Tibial artery (tissue), 4 donors: ENCODE measurements at regions not wholly inside any gene's neighbourhood (a gene's known extent, or its start where the extent isn't known, plus 50 kb on each side); places are given as distances from the start of the nearest gene placed in this dataset.
"Not testable (repeated sequence)": the region's sequence is repeated elsewhere in the genome, so short reads cannot be mapped to it uniquely, and the experiment has no call there.

ENCODE experiments used
- DNase-seq, 2 donors: peaks; one replicate each; pipeline ENCODE4 v3.0.0-alpha.2; 2019
- H3K27ac ChIP-seq, 2 donors: fragments of 200-600 bp; sonication (generic) in 1 of 2; 1 replicate in 1 of 2; 2 replicates in 1 of 2; pipeline ENCODE4 v1.5.1; 2018 to 2019; ENCODE audit warnings: mild to moderate bottlenecking in 1 of 2
- H3K27me3 ChIP-seq, 2 donors: fragments of 200-600 bp; sonication (generic) in 1 of 2; one replicate each; pipeline versions ENCODE4 v1.5.1 to v1.6.0; 2016 to 2019
- H3K36me3 ChIP-seq, 3 donors: fragments of 200-600 bp; sonication (generic) in 2 of 3; one replicate each; pipeline ENCODE4 v1.5.1; 2016 to 2019; ENCODE audit warnings: mild to moderate bottlenecking in 2 of 3
- H3K4me1 ChIP-seq, 4 donors: fragments of 200-600 bp; sonication (generic) in 2 of 4; 1 replicate in 3 of 4; 2 replicates in 1 of 4; pipeline ENCODE4 v1.5.1; 2016 to 2019
- H3K4me3 ChIP-seq, 2 donors: fragments of 200-600 bp; sonication (generic) in 1 of 2; 1 replicate in 1 of 2; 2 replicates in 1 of 2; pipeline ENCODE4 v1.5.1; 2018 to 2019; ENCODE audit warnings: mild to moderate bottlenecking in 2 of 2
- H3K9me3 ChIP-seq, 3 donors: fragments of 200-600 bp; sonication (generic) in 1 of 3; one replicate each; pipeline ENCODE4 v1.5.1; 2016 to 2019
- intact Hi-C: fragments of 100-400 bp; cut with DNase I; formaldehyde crosslinking; loops from one replicate; pipeline ENCODE4 v1.15.0; 2023; ENCODE audit warnings: low total_unique reads
- TF ChIP-seq, protein P1 (sequence below), 2 experiments: fragments of 200-600 bp in 1 of 2; fragments of 450-650 bp in 1 of 2; IDR thresholded peaks; one replicate each; pipeline ENCODE4 v1.5.1; 2017 to 2019; ENCODE audit warnings: antibody characterized with exemption in 2 of 2, mild to moderate bottlenecking in 1 of 2, moderate library complexity in 1 of 2

DNA sequence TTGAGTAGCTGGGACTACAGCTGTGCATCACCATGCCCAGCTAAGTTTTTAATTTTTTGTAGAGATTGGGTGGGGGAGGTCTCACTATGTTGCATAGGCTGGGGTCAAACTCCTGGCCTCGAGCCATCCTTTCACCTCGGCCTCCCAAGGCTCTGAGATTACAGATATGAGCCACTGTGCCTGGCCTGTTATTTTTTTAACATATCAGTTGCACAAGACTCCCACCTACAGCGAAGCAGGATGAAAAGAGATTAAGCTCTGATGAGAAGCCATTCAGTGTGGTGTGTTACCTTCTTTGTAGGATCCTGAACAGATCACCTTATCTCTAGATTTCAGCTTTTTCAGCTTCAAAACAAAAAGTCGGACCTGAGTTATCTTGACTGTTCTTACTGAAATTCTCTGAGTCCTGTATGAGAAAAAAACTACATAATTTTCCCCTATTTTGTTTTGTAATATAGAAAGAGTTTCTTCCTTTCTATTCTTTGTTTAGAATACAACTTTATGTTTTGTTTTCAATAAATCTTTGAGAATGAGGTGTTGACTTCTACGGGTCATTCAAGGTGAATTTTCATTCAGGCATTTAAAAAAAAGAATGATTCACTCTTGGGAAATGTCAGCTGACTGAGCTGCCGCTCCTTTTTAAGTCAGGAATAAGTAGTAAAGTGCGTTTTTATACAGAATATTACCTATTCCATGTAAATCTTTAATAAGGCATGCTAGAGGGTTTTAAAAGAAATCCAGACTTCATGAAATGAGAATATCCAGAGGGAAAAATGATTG is 134.6 kb downstream of the ARSF start:
- no peak for DNase-seq
- intact Hi-C loops = no loop called here
- Histone ChIP-seq H3K9me3 (no peaks in the 10 kb centered on the region), H3K4me3 (no peak overlapping the region), H3K27me3 (no peaks in the 10 kb centered on the region), H3K36me3 (no peaks in the 10 kb centered on the region), H3K27ac (no peak overlapping the region), H3K4me1 (peaks cover 0 to 3% (median 0%) of the 10 kb centered on the region in 4 donors)
- TF ChIP-seq, protein P1, sequence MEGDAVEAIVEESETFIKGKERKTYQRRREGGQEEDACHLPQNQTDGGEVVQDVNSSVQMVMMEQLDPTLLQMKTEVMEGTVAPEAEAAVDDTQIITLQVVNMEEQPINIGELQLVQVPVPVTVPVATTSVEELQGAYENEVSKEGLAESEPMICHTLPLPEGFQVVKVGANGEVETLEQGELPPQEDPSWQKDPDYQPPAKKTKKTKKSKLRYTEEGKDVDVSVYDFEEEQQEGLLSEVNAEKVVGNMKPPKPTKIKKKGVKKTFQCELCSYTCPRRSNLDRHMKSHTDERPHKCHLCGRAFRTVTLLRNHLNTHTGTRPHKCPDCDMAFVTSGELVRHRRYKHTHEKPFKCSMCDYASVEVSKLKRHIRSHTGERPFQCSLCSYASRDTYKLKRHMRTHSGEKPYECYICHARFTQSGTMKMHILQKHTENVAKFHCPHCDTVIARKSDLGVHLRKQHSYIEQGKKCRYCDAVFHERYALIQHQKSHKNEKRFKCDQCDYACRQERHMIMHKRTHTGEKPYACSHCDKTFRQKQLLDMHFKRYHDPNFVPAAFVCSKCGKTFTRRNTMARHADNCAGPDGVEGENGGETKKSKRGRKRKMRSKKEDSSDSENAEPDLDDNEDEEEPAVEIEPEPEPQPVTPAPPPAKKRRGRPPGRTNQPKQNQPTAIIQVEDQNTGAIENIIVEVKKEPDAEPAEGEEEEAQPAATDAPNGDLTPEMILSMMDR (IDR thresholded peaks at IDR 0.05) = no peak

DNA sequence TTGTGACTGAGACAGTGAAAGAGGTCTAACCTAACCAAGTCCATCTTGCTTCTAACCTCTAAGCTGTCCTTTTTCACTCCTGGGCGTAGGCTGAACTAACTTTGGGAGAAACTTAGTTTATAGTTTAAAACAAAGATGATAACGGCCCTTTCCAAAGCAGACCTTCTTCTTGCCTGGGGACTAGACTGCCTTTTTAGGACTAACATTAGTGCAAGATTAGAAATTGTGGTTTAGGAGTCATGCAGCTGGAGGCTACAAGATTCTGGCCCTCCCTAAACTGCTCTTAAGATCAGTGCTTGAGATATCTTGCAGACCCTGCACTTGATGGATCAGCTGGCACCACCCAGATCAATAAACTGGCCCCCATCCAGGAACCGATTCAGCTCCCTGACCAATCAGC is 130.9 kb downstream of the ARSF start:
- H3K27me3 ChIP-seq, H3K4me3 ChIP-seq, H3K36me3 ChIP-seq, DNase-seq, H3K9me3 ChIP-seq, H3K4me1 ChIP-seq, H3K27ac ChIP-seq, intact Hi-C loops: not testable (repeated sequence)

DNA sequence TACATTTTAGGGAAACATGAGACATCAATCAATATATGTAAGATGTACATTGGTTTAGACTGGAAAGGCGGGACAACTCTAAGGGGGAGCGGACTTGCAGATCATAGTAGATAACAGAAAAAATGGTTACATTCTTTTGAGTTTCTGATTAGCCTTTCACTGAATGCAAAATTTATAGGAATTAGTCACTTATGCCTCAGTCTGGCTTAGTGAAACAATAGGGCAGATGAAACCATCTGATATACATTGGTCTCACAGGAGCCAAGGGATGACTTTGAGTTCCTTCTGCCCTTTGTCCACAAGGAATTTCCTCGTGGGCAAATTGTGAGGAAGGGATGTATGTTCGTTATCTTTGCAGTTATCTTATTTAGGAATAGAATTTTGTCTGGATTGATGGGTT is 128.2 kb downstream of the ARSF start:
- H3K27ac ChIP-seq = no peak overlapping the region

DNA sequence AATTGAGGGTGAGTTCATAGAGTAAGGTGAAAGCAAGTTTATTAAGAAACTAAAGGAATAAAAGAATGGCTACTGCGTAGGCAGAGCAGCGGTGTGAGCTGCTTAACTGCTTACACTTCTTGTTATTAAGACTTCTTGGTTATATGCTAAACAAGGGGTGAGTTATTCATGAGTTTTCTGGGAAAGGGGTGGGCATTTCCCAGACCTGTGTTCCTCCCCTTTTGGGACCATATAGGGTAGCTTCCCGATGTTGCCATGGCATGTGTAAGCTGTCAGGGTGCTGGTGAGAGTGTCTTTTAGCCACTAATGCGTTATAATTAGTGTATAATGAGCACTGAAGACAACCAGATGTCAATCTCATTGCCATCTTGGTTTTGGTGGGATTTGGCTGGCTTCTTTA is 126.5 kb downstream of the ARSF start:
- no peak for DNase-seq
- Histone ChIP-seq H3K27ac (no peak overlapping the region), H3K27me3 (no peaks in the 10 kb centered on the region), H3K4me1 (no peaks in the 10 kb centered on the region), H3K36me3 (no peaks in the 10 kb centered on the region), H3K4me3 (no peak overlapping the region), H3K9me3 (no peaks in the 10 kb centered on the region)
- TF ChIP-seq, protein P1 (IDR thresholded peaks at IDR 0.05) = no peak
- intact Hi-C loops = no loop called here

More for the DNA sequence above, 128.2 kb downstream of the ARSF start:
- TF ChIP-seq, protein P1 (IDR thresholded peaks at IDR 0.05) = no peak
- Histone ChIP-seq H3K36me3 (no peaks in the 10 kb centered on the region), H3K4me1 (no peaks in the 10 kb centered on the region), H3K4me3 (no peak overlapping the region), H3K27me3 (no peaks in the 10 kb centered on the region), H3K9me3 (no peaks in the 10 kb centered on the region)
- DNase-seq = no peak
- intact Hi-C loops = no loop called here

DNA sequence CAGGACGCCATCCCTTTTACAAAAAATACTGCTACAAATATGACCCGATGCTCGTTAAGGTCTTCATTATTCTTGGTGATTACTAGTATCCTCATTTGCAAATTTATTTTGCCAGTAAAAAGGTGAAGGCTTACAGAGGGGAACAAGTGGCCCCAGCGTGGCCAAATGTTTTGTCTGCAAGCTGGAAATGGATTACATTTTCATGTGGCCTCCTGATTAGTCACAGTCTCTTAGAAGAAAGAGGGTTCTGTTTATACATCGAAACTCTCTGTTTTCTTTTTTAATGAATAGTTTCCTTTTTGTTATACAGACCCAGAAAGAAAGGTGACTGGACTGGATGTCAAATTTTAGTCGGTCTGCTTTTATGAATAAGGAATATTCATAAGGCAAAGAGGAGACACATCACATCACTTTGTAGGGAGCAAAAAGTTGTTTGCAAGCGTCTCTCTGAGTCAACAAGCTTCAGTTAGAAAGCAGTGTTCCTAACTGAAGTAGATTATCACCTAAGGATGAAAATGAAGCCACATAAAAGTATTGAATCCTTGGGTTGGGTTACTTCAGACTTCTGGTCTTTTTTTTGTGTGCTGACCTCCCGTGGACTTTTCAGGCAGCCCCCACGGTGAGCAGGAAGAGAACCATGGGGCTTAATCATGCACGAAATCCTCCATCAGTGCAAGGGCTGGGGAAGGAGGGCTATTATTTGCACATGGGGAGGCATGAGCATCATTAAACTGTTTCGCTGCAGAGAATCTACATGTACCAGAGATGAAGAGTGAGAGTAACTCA is 125.6 kb downstream of the ARSF start:
- no peaks in the 10 kb centered on the region for H3K9me3 ChIP-seq
- DNase-seq = no peak
- H3K36me3 ChIP-seq = no peaks in the 10 kb centered on the region
- H3K27ac ChIP-seq = no peak overlapping the region
- no peaks in the 10 kb centered on the region for H3K27me3 ChIP-seq
- no peaks in the 10 kb centered on the region for H3K4me1 ChIP-seq
- no peak overlapping the region for H3K4me3 ChIP-seq
- intact Hi-C loops = no loop called here
- TF ChIP-seq, protein P1 (IDR thresholded peaks at IDR 0.05) = no peak

DNA sequence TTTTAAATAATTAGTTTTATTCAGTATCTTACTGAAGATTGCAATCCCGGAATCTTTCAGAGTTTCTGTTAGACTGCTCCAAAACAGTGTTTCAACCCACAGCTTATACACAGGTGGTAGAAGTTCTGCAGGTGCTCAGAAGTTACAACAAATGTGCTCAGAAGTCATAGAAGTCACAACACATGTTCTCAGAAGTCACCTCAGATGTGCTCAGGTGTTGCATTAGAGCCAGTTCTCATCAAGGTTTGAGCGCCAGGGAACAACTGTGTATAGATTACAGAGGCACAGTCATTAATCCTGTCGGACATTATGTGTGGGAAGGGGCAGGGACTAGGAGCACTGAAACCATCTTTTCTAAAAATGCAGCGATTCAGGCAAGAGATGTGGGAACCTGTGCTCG is 124.5 kb downstream of the ARSF start:
- Histone ChIP-seq H3K27me3 (no peaks in the 10 kb centered on the region), H3K4me3 (no peak overlapping the region), H3K27ac (no peak overlapping the region), H3K36me3 (no peaks in the 10 kb centered on the region), H3K9me3 (no peaks in the 10 kb centered on the region), H3K4me1 (no peaks in the 10 kb centered on the region)
- DNase-seq = no peak
- TF ChIP-seq, protein P1 (IDR thresholded peaks at IDR 0.05) = no peak
- intact Hi-C loops = no loop called here
